Parathyroid adenoma (tissue), 2 donors: ENCODE measurements at regions not wholly inside any gene's neighbourhood (a gene's known extent, or its start where the extent isn't known, plus 50 kb on each side); places are given as distances from the start of the nearest gene placed in this dataset.

Experiments used
- H2AFZ ChIP-seq: fragments of 300-600 bp; sonication (generic); one replicate; pipeline ENCODE4 v1.7.0; 2017; ENCODE audit warnings: antibody characterized with exemption, mild to moderate bottlenecking
- H3K27ac ChIP-seq: fragments of 300-600 bp; sonication (generic); one replicate; pipeline ENCODE4 v1.7.0; 2017
- H3K27me3 ChIP-seq: fragments of 300-600 bp; sonication (generic); one replicate; pipeline ENCODE4 v1.7.0; 2017; ENCODE audit warnings: low read length; ENCODE audit not compliant: control insufficient read depth, insufficient read depth
- H3K36me3 ChIP-seq: fragments of 300-600 bp; sonication (generic); one replicate; pipeline ENCODE4 v1.7.0; 2017; ENCODE audit warnings: low read length; ENCODE audit not compliant: control insufficient read depth, insufficient read depth
- H3K4me1 ChIP-seq: fragments of 300-600 bp; sonication (generic); one replicate; pipeline ENCODE4 v1.7.0; 2017; ENCODE audit warnings: control low read depth
- H3K4me2 ChIP-seq: fragments of 300-600 bp; sonication (generic); one replicate; pipeline ENCODE4 v1.7.0; 2017; ENCODE audit warnings: low read length
- H3K4me3 ChIP-seq: fragments of 300-600 bp; sonication (generic); one replicate; pipeline ENCODE4 v1.7.0; 2017; ENCODE audit warnings: low read depth, low read length
- H3K79me2 ChIP-seq: fragments of 300-600 bp; sonication (generic); one replicate; pipeline ENCODE4 v1.7.0; 2017; ENCODE audit warnings: control low read depth
- H3K9ac ChIP-seq: fragments of 300-600 bp; sonication (generic); one replicate; pipeline ENCODE4 v1.7.0; 2017; ENCODE audit warnings: mild to moderate bottlenecking
- H3K9me3 ChIP-seq: fragments of 300-600 bp; sonication (generic); one replicate; pipeline ENCODE4 v1.7.0; 2017; ENCODE audit warnings: low read length; ENCODE audit not compliant: control insufficient read depth
- TF ChIP-seq, protein P1 (sequence below): fragments of 300-600 bp; sonication (generic); IDR thresholded peaks from one replicate; pipeline ENCODE4 v1.7.0; 2017; ENCODE audit warnings: antibody characterized with exemption, mild to moderate bottlenecking
- donor health status: primary hyperparathyroidism.

DNA sequence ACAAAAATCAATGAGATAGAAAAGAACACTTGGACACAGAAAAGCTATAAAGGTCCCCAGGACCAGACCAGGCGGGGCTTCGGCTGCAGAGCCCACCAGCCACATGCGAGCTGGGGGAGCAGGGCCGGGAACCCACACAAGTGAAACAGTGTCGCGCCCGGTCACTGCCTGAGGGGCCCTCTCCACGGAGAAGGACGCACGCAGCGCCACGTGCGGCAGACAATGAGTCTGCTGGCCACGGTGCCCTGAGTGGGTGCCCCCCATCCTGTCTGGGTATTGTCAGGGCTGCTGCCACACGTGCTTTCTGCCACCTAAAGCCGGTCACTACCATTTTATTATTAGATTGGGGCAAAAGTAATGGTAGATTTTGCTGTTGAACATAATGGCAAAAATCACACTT, 207.9 kb upstream of the HDAC4 start:
- Histone ChIP-seq H2AFZ (no peak overlapping the region), H3K9ac (no peak overlapping the region), H3K27me3 (no peaks in the 10 kb centered on the region), H3K79me2 (no peaks in the 10 kb centered on the region), H3K27ac (no peak overlapping the region), H3K36me3 (no peaks in the 10 kb centered on the region), H3K4me3 (no peak overlapping the region), H3K9me3 (no peaks in the 10 kb centered on the region), H3K4me2 (no peak overlapping the region), H3K4me1 (no peaks in the 10 kb centered on the region)
- TF ChIP-seq, protein P1, sequence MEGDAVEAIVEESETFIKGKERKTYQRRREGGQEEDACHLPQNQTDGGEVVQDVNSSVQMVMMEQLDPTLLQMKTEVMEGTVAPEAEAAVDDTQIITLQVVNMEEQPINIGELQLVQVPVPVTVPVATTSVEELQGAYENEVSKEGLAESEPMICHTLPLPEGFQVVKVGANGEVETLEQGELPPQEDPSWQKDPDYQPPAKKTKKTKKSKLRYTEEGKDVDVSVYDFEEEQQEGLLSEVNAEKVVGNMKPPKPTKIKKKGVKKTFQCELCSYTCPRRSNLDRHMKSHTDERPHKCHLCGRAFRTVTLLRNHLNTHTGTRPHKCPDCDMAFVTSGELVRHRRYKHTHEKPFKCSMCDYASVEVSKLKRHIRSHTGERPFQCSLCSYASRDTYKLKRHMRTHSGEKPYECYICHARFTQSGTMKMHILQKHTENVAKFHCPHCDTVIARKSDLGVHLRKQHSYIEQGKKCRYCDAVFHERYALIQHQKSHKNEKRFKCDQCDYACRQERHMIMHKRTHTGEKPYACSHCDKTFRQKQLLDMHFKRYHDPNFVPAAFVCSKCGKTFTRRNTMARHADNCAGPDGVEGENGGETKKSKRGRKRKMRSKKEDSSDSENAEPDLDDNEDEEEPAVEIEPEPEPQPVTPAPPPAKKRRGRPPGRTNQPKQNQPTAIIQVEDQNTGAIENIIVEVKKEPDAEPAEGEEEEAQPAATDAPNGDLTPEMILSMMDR: no peak

DNA sequence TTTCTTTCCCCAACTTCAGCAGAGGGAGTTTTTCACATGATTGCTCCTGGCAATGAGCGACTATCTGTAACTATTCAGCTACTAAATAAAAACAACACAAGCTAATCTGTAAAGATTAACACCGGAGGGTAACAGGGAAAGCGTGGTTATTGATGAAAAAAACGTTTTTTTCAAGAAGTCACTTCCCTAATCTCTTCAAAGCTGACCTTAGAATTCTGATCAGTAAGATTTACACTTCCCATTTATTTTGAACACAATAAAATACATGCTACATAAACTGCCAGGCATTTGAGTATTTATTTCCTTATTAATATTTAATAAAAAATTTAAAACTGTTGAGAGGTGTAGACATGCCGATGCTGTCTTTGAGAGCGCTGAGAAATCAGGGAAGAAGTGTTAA, 207.4 kb upstream of the HDAC4 start:
- Histone ChIP-seq H2AFZ (no peak overlapping the region), H3K79me2 (no peaks in the 10 kb centered on the region), H3K36me3 (no peaks in the 10 kb centered on the region), H3K27me3 (no peaks in the 10 kb centered on the region), H3K9ac (no peak overlapping the region), H3K4me3 (no peak overlapping the region), H3K4me1 (no peaks in the 10 kb centered on the region), H3K9me3 (no peaks in the 10 kb centered on the region), H3K27ac (no peak overlapping the region), H3K4me2 (no peak overlapping the region)
- TF ChIP-seq, protein P1: no peak

DNA sequence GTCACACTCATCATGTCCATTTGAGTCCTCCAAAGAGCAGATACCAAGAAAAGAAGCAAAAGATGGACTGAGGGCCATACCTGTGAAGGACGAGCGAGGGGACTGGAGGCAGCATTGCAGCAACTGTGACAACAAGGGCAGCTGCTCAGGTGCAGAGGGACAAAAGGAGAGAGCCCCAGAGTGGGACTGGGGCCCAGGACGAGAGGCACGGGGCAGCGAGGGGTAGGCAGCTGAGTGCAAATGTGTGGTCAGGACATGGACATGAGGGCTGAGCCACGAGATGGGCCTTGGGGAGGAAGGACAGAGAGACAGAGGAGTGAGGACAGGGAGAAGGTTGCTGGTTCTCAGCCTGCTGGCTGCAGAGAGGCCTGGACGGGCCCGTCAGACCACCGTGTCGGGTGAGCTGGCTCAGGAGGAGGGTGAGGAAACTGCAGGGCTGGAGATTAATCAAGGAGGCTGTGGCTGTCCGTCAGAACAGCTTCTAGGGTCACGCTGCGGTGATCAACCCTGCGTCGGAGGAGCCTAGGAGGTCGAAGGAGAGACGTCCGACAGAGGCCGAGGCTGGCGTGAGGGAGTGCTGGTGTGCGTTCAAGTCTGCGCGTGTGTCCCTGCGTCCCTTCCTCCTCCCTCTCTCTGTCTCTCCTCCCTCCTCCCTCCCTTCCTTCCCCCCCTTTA, 206.8 kb upstream of the HDAC4 start:
- Histone ChIP-seq H3K4me2 (no peak overlapping the region), H3K4me1 (no peaks in the 10 kb centered on the region), H2AFZ (no peak overlapping the region), H3K4me3 (no peak overlapping the region), H3K9ac (no peak overlapping the region), H3K9me3 (no peaks in the 10 kb centered on the region), H3K27ac (no peak overlapping the region), H3K79me2 (no peaks in the 10 kb centered on the region), H3K27me3 (no peaks in the 10 kb centered on the region), H3K36me3 (no peaks in the 10 kb centered on the region)
- TF ChIP-seq, protein P1: no peak

DNA sequence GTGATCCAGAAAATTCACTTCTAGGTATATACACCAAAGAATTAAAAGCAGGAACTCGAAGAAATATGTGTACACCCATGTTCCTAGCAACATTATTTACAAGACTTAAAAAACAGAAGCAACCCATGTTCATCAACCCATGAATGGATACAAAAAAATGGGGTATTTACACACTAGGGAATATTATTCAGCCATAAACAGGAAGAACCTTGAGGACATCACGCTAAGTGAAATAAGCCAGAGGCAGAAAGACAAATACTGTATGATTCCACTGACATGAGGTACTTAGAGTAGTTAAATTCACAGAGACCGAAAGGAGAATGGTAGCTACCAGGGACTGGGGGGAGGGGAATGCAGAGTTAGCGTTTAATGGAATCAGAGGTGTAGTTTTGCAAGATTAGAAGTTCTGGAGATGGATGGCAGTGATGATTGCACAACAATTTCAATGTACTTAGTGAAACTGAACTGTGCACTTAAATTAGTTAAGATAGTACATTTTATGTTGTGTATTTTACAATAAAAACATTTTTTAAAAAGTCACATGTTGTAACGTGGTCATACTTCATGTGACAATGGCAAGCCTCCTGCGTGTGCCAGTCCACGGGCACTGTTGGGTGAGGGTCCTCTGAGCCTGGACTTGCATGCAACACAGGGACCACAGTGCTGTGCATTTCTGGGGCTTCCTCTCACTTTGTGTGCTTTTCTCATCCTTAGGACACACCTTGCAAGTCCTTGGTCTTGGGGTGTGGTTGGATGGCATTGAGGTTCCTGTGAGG, 206.1 kb upstream of the HDAC4 start:
- TF ChIP-seq, protein P1: no peak
- Histone ChIP-seq H3K4me2 (no peak overlapping the region), H2AFZ (no peak overlapping the region), H3K27me3 (no peaks in the 10 kb centered on the region), H3K9ac (no peak overlapping the region), H3K4me1 (no peaks in the 10 kb centered on the region), H3K9me3 (no peaks in the 10 kb centered on the region), H3K79me2 (no peaks in the 10 kb centered on the region), H3K27ac (no peak overlapping the region), H3K36me3 (no peaks in the 10 kb centered on the region), H3K4me3 (no peak overlapping the region)

DNA sequence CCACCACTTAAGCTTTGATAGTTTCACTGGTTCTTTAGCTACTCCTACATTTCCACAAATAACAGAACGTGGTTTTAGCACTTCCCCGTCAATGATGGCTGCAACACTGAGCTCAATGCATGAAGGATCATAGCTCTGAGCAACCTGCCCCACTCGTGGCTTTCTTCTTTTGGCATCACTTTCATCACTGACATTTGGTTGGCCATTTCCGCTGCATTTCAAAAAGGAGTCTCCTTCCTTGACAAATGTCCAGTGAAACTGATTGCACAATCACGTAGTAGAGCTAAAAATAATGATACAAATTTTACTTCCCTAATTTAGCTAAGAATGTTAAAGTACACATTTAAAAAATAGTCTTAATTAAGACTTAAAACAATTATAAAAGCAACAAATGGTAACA, 205.2 kb upstream of the HDAC4 start:
- Histone ChIP-seq H2AFZ (no peak overlapping the region), H3K36me3 (no peaks in the 10 kb centered on the region), H3K27me3 (no peaks in the 10 kb centered on the region), H3K4me1 (no peaks in the 10 kb centered on the region), H3K9ac (no peak overlapping the region), H3K9me3 (no peaks in the 10 kb centered on the region), H3K79me2 (no peaks in the 10 kb centered on the region), H3K27ac (no peak overlapping the region), H3K4me3 (no peak overlapping the region), H3K4me2 (no peak overlapping the region)
- TF ChIP-seq, protein P1: no peak
